Activated naive CD4-positive, alpha-beta T cell treated with anti-CD3 and anti-CD28 coated beads, Interleukin-2, amount 50 U/mL, for 72 hours (primary cell): ENCODE measurements at regions not wholly inside any gene's neighbourhood (a gene's known extent, or its start where the extent isn't known, plus 50 kb on each side); places are given as distances from the start of the nearest gene placed in this dataset.
"Not testable (repeated sequence)": the region's sequence is repeated elsewhere in the genome, so short reads cannot be mapped to it uniquely, and the experiment has no call there.

Source experiments
- ATAC-seq, 2 donors: fragments of 150-1000 bp; cut with Tn5 transposase; 2 replicates each; pipeline ENCODE4 v1.10.0; 2021; ENCODE audit warnings: mild to moderate bottlenecking in 2 of 2, moderate library complexity in 2 of 2
- DNase-seq, 2 donors: peaks; one replicate each; pipeline ENCODE4 v3.0.0; 2021 to 2022; ENCODE audit warnings: low spot score in 2 of 2
- H3K27ac Mint-ChIP-seq, 2 donors: one replicate each; pipeline ENCODE4 v1.8.0; 2022; ENCODE audit warnings: mild to moderate bottlenecking in 2 of 2, mixed read lengths in 2 of 2
- H3K36me3 Mint-ChIP-seq, 2 donors: one replicate each; pipeline ENCODE4 v1.8.0; 2022; ENCODE audit warnings: mixed read lengths in 2 of 2
- H3K9me3 Mint-ChIP-seq, 2 donors: one replicate each; pipeline ENCODE4 v1.8.0; 2022; ENCODE audit warnings: mixed read lengths in 2 of 2

GRCh38 chr1:229900220-229900619, 166.8 kb upstream of the GALNT2 start:
- DNase-seq (no peak), ATAC-seq (no peak)
- Mint-ChIP-seq H3K9me3 (peaks cover 0 to 3% of the 10 kb centered on the region in 2 donors), H3K27ac (no peak overlapping the region), H3K36me3 (peaks cover 0 to 5% of the 10 kb centered on the region in 2 donors)

GRCh38 chr1:229905031-229905545, 161.9 kb upstream of the GALNT2 start:
- ATAC-seq (no peak), DNase-seq (no peak)
- H3K27ac Mint-ChIP-seq = no peak overlapping the region
- H3K36me3 Mint-ChIP-seq = peaks cover 0 to under 1% of the 10 kb centered on the region in 2 donors
- peaks cover 0 to 3% of the 10 kb centered on the region in 2 donors for H3K9me3 Mint-ChIP-seq

- H3K9me3 Mint-ChIP-seq = peaks cover 0 to 3% of the 10 kb centered on the region in 2 donors
- ATAC-seq = no peak
Measured at GRCh38 chr1:229905652-229906051, 161.4 kb upstream of the GALNT2 start.

GRCh38 chr1:229907884-229908638, 159.0 kb upstream of the GALNT2 start:
- DNase-seq (no peak), ATAC-seq (no peak)
- Mint-ChIP-seq H3K9me3 (no peaks in the 10 kb centered on the region), H3K27ac (no peak overlapping the region), H3K36me3 (no peaks in the 10 kb centered on the region)

More at GRCh38 chr1:229905652-229906051, 161.4 kb upstream of the GALNT2 start:
- DNase-seq = no peak
- no peak overlapping the region for H3K27ac Mint-ChIP-seq
- no peaks in the 10 kb centered on the region for H3K36me3 Mint-ChIP-seq

- DNase-seq = no peak
Measured at GRCh38 chr1:229908689-229909088, 158.3 kb upstream of the GALNT2 start.

GRCh38 chr1:229913489-229913888, 153.5 kb upstream of the GALNT2 start:
- no peak for DNase-seq
- no peaks in the 10 kb centered on the region for H3K9me3 Mint-ChIP-seq
- no peak for ATAC-seq
- no peak overlapping the region for H3K27ac Mint-ChIP-seq
- H3K36me3 Mint-ChIP-seq = no peaks in the 10 kb centered on the region

More at GRCh38 chr1:229908689-229909088, 158.3 kb upstream of the GALNT2 start:
- ATAC-seq = no peak
- H3K27ac Mint-ChIP-seq = no peak overlapping the region
- H3K9me3 Mint-ChIP-seq = no peaks in the 10 kb centered on the region
- H3K36me3 Mint-ChIP-seq = no peaks in the 10 kb centered on the region

GRCh38 chr1:229919488-229919887, 147.6 kb upstream of the GALNT2 start:
- ATAC-seq, DNase-seq, H3K36me3 Mint-ChIP-seq, H3K27ac Mint-ChIP-seq, H3K9me3 Mint-ChIP-seq: not testable (repeated sequence)

GRCh38 chr1:229920683-229921082, 146.4 kb upstream of the GALNT2 start:
- DNase-seq (no peak), ATAC-seq (no peak)
- H3K36me3 Mint-ChIP-seq = no peaks in the 10 kb centered on the region
- H3K27ac Mint-ChIP-seq = peak overlapping the region in 1 of 2 donors; percentile 57
- H3K9me3 Mint-ChIP-seq = no peaks in the 10 kb centered on the region

- Mint-ChIP-seq H3K27ac (no peak overlapping the region), H3K36me3 (no peaks in the 10 kb centered on the region), H3K9me3 (no peaks in the 10 kb centered on the region)
- DNase-seq (no peak), ATAC-seq (no peak)
Measured at GRCh38 chr1:229922249-229922648, 144.8 kb upstream of the GALNT2 start.

GRCh38 chr1:229924639-229925038, 142.4 kb upstream of the GALNT2 start:
- no peaks in the 10 kb centered on the region for H3K36me3 Mint-ChIP-seq
- no peak overlapping the region for H3K27ac Mint-ChIP-seq
- ATAC-seq = no peak
- DNase-seq = no peak
- H3K9me3 Mint-ChIP-seq = no peaks in the 10 kb centered on the region

GRCh38 chr1:229928767-229929166, 138.3 kb upstream of the GALNT2 start:
- H3K36me3 Mint-ChIP-seq = peaks cover 0 to 4% of the 10 kb centered on the region in 2 donors
- ATAC-seq (no peak), DNase-seq (no peak)
- no peak overlapping the region for H3K27ac Mint-ChIP-seq
- no peaks in the 10 kb centered on the region for H3K9me3 Mint-ChIP-seq

GRCh38 chr1:229931751-229932150, 135.3 kb upstream of the GALNT2 start:
- ATAC-seq, H3K27ac Mint-ChIP-seq, H3K36me3 Mint-ChIP-seq, H3K9me3 Mint-ChIP-seq, DNase-seq: not testable (repeated sequence)

GRCh38 chr1:229935157-229935556, 131.9 kb upstream of the GALNT2 start:
- not testable (repeated sequence) for H3K9me3 Mint-ChIP-seq, H3K27ac Mint-ChIP-seq, ATAC-seq, H3K36me3 Mint-ChIP-seq, DNase-seq

GRCh38 chr1:229938551-229938950, 128.5 kb upstream of the GALNT2 start:
- Mint-ChIP-seq H3K27ac (no peak overlapping the region), H3K9me3 (no peaks in the 10 kb centered on the region), H3K36me3 (no peaks in the 10 kb centered on the region)
- no peak for ATAC-seq
- DNase-seq = no peak

- Mint-ChIP-seq H3K36me3 (no peaks in the 10 kb centered on the region), H3K9me3 (no peaks in the 10 kb centered on the region), H3K27ac (no peak overlapping the region)
- ATAC-seq = no peak
- DNase-seq = no peak
Measured at GRCh38 chr1:229940684-229941083, 126.4 kb upstream of the GALNT2 start.

GRCh38 chr1:229941160-229941559, 125.9 kb upstream of the GALNT2 start:
- ATAC-seq (no peak), DNase-seq (no peak)
- H3K27ac Mint-ChIP-seq = no peak overlapping the region
- no peaks in the 10 kb centered on the region for H3K9me3 Mint-ChIP-seq
- no peaks in the 10 kb centered on the region for H3K36me3 Mint-ChIP-seq

- H3K9me3 Mint-ChIP-seq = no peaks in the 10 kb centered on the region
- DNase-seq (no peak), ATAC-seq (no peak)
- H3K27ac Mint-ChIP-seq = no peak overlapping the region
- H3K36me3 Mint-ChIP-seq = no peaks in the 10 kb centered on the region
Measured at GRCh38 chr1:229941831-229942230, 125.2 kb upstream of the GALNT2 start.

GRCh38 chr1:229942501-229942900, 124.5 kb upstream of the GALNT2 start:
- Mint-ChIP-seq H3K36me3 (no peaks in the 10 kb centered on the region), H3K27ac (no peak overlapping the region), H3K9me3 (no peaks in the 10 kb centered on the region)
- ATAC-seq (no peak), DNase-seq (no peak)
